DND-41 (cell line): ENCODE measurements at regions not wholly inside any gene's neighbourhood (a gene's known extent, or its start where the extent isn't known, plus 50 kb on each side); places are given as distances from the start of the nearest gene placed in this dataset.

Source experiments
- CTCF ChIP-seq: IDR thresholded peaks from 2 replicates; pipeline ENCODE4 v1.5.1; 2012; ENCODE audit warnings: borderline replicate concordance, low read length, moderate library complexity, mild to moderate bottlenecking; ENCODE audit not compliant: poor library complexity, severe bottlenecking; ENCODE audit errors: extremely low read depth
- EZH2 ChIP-seq: IDR thresholded peaks from 3 replicates; pipeline ENCODE4 v1.6.1; 2012; ENCODE audit warnings: borderline replicate concordance, low read depth, mild to moderate bottlenecking, moderate library complexity, low read length, inconsistent platforms; ENCODE audit not compliant: severe bottlenecking

- TF ChIP-seq EZH2 (no peak), CTCF (no peak)
Observed at GRCh38 chr9:75803130-75803529, 87.3 kb upstream of the PCSK5 start.
